ENCODE measurements at regions not wholly inside any gene's neighbourhood (a gene's known extent, or its start where the extent isn't known, plus 50 kb on each side); places are given as distances from the start of the nearest gene placed in this dataset.

- Histone ChIP-seq H3K9me2 (replicated peaks; ENCODE audit: low read length) (no peaks in the 10 kb centered on the region), H3K9ac (ENCODE audit: low read length) (no peak overlapping the region), H3K79me2 (ENCODE audit: low read length) (no peaks in the 10 kb centered on the region), H2AFZ (ENCODE audit: low read length) (no peak overlapping the region), H3K4me1 (ENCODE audit: insufficient read depth, low read length) (no peaks in the 10 kb centered on the region), H4K20me1 (ENCODE audit: low read length) (no peaks in the 10 kb centered on the region), H3K4me2 (ENCODE audit: low read length) (no peak overlapping the region), H3K27me3 (ENCODE audit: low read length) (no peaks in the 10 kb centered on the region), H3K36me3 (ENCODE audit: low read depth, low read length) (no peaks in the 10 kb centered on the region), H3K27ac (ENCODE audit: low read length) (no peak overlapping the region), H3F3A (ENCODE audit: low read length, unreplicated experiment) (no peaks in the 10 kb centered on the region), H3K4me3 (ENCODE audit: low read length) (no peak overlapping the region), H3K9me3 (ENCODE audit: low read length) (peaks cover 10% of the 10 kb centered on the region; the same call in 1 of the 2 replicates)
- no TSS peak for BruUV-seq (replicated peaks)
- no peak for DNase-seq
- ChIA-PET POLR2A (ENCODE audit: unreplicated experiment) (no interaction called here), CTCF (no interaction called here)
- intact Hi-C loops (cut with micrococcal nuclease) = no loop called here
- no peak for ATAC-seq
- TF ChIP-seq EZH2phosphoT487 (IDR thresholded peaks at IDR 0.05; ENCODE audit: borderline replicate concordance, low read length) (no peak), EZH2 (IDR thresholded peaks at IDR 0.05; ENCODE audit: low read length, unreplicated experiment) (no peak), CTCF (conservative IDR thresholded peaks at IDR 0.05; ENCODE audit: low read depth, low read length) (no peak)
These were observed 1109.1 kb downstream of the JRKL start for GRCh38 chr11:97498891-97499290.

DNA sequence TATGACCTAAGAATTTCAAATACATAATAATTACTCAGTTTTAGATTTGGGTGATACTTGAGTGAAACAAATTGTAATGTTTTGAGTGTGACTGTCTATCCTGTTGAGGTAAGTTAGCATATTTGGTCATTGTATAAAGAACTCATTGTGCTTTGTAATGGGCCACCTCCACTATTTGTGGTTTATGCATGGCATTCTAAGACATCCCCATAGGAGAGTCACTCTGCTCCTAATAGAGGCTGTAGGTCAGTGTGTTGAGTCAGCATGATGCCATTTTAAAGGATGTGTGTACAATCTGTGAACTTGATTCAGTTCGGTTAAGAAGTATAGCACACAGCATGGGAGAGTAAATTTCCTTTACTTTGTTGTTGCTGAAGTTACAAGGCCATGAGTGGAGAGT lies 1112.4 kb downstream of the JRKL start:
- H3K79me2 ChIP-seq (ENCODE audit: low read length) = no peaks in the 10 kb centered on the region
- peaks cover 9% of the 10 kb centered on the region; the same call in 1 of the 2 replicates for H3K9me3 ChIP-seq (ENCODE audit: low read length)
- H3K36me3 ChIP-seq (ENCODE audit: low read depth, low read length) = no peaks in the 10 kb centered on the region
- no peak overlapping the region for H3K4me3 ChIP-seq (ENCODE audit: low read length)
- no peaks in the 10 kb centered on the region for H3K9me2 ChIP-seq (replicated peaks; ENCODE audit: low read length)
- ATAC-seq = no peak
- no peaks in the 10 kb centered on the region for H4K20me1 ChIP-seq (ENCODE audit: low read length)
- no peak overlapping the region for H2AFZ ChIP-seq (ENCODE audit: low read length)
- ChIA-PET CTCF (no interaction called here), POLR2A (ENCODE audit: unreplicated experiment) (no interaction called here)
- no peak overlapping the region for H3K4me2 ChIP-seq (ENCODE audit: low read length)
- no peak for TF ChIP-seq EZH2 (IDR thresholded peaks at IDR 0.05; ENCODE audit: low read length, unreplicated experiment)
- no peak for TF ChIP-seq EZH2phosphoT487 (IDR thresholded peaks at IDR 0.05; ENCODE audit: borderline replicate concordance, low read length)
- TF ChIP-seq CTCF (conservative IDR thresholded peaks at IDR 0.05; ENCODE audit: low read depth, low read length) = no peak
- intact Hi-C loops (cut with micrococcal nuclease) = no loop called here
- no peaks in the 10 kb centered on the region for H3F3A ChIP-seq (ENCODE audit: low read length, unreplicated experiment)
- H3K9ac ChIP-seq (ENCODE audit: low read length) = no peak overlapping the region
- H3K27me3 ChIP-seq (ENCODE audit: low read length) = no peaks in the 10 kb centered on the region
- peak; percentile 31 for DNase-seq
- no peaks in the 10 kb centered on the region for H3K4me1 ChIP-seq (ENCODE audit: insufficient read depth, low read length)
- BruUV-seq (replicated peaks) = no TSS peak
- H3K27ac ChIP-seq (ENCODE audit: low read length) = no peak overlapping the region

GRCh38 chr11:97506076-97506759 lies 1116.4 kb downstream of the JRKL start:
- ChIA-PET CTCF (no interaction called here), POLR2A (ENCODE audit: unreplicated experiment) (no interaction called here)
- Histone ChIP-seq H3K27ac (ENCODE audit: low read length) (no peak overlapping the region), H3K4me2 (ENCODE audit: low read length) (no peak overlapping the region), H4K20me1 (ENCODE audit: low read length) (no peaks in the 10 kb centered on the region), H3K27me3 (ENCODE audit: low read length) (peaks cover 4% of the 10 kb centered on the region; the same call in 1 of the 2 replicates), H3F3A (ENCODE audit: low read length, unreplicated experiment) (no peaks in the 10 kb centered on the region), H3K4me1 (ENCODE audit: insufficient read depth, low read length) (no peaks in the 10 kb centered on the region), H2AFZ (ENCODE audit: low read length) (no peak overlapping the region), H3K9me2 (replicated peaks; ENCODE audit: low read length) (no peaks in the 10 kb centered on the region), H3K36me3 (ENCODE audit: low read depth, low read length) (no peaks in the 10 kb centered on the region), H3K9me3 (ENCODE audit: low read length) (no peaks in the 10 kb centered on the region), H3K79me2 (ENCODE audit: low read length) (no peaks in the 10 kb centered on the region), H3K9ac (ENCODE audit: low read length) (no peak overlapping the region), H3K4me3 (ENCODE audit: low read length) (no peak overlapping the region)
- ATAC-seq (no peak), DNase-seq (peak; percentile 3)
- intact Hi-C loops (cut with micrococcal nuclease) = no loop called here
- TF ChIP-seq EZH2phosphoT487 (IDR thresholded peaks at IDR 0.05; ENCODE audit: borderline replicate concordance, low read length) (no peak), CTCF (conservative IDR thresholded peaks at IDR 0.05; ENCODE audit: low read depth, low read length) (no peak), EZH2 (IDR thresholded peaks at IDR 0.05; ENCODE audit: low read length, unreplicated experiment) (no peak)
- no TSS peak for BruUV-seq (replicated peaks)
